ENCODE measurements at regions not wholly inside any gene's neighbourhood (a gene's known extent, or its start where the extent isn't known, plus 50 kb on each side); places are given as distances from the start of the nearest gene placed in this dataset.

DNA sequence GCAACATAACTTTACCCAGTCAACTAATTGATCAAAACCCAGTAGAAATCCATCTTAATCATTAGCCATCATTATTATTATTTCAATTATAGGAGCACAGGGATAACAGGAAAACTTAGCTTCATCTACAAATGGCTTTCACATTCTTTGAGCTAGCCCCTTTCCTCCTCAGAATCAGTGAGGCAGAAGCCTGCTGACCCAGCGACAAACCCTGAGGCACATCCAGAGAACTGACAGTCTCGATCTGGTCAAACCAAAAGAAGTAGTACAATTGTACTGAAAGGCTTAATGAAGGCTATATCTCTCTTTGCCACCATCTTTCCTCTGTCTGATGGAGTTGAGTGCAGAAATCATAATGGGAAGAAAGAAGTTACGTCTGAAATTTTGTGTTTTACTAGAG, 109.8 kb upstream of the ARID2 start:
- TF ChIP-seq, protein P1, sequence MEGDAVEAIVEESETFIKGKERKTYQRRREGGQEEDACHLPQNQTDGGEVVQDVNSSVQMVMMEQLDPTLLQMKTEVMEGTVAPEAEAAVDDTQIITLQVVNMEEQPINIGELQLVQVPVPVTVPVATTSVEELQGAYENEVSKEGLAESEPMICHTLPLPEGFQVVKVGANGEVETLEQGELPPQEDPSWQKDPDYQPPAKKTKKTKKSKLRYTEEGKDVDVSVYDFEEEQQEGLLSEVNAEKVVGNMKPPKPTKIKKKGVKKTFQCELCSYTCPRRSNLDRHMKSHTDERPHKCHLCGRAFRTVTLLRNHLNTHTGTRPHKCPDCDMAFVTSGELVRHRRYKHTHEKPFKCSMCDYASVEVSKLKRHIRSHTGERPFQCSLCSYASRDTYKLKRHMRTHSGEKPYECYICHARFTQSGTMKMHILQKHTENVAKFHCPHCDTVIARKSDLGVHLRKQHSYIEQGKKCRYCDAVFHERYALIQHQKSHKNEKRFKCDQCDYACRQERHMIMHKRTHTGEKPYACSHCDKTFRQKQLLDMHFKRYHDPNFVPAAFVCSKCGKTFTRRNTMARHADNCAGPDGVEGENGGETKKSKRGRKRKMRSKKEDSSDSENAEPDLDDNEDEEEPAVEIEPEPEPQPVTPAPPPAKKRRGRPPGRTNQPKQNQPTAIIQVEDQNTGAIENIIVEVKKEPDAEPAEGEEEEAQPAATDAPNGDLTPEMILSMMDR (IDR thresholded peaks at IDR 0.05; ENCODE audit: poor library complexity, severe bottlenecking) = no peak
- TF ChIP-seq POLR2AphosphoS5 (IDR thresholded peaks at IDR 0.05) = no peak
- TF ChIP-seq, protein P2, sequence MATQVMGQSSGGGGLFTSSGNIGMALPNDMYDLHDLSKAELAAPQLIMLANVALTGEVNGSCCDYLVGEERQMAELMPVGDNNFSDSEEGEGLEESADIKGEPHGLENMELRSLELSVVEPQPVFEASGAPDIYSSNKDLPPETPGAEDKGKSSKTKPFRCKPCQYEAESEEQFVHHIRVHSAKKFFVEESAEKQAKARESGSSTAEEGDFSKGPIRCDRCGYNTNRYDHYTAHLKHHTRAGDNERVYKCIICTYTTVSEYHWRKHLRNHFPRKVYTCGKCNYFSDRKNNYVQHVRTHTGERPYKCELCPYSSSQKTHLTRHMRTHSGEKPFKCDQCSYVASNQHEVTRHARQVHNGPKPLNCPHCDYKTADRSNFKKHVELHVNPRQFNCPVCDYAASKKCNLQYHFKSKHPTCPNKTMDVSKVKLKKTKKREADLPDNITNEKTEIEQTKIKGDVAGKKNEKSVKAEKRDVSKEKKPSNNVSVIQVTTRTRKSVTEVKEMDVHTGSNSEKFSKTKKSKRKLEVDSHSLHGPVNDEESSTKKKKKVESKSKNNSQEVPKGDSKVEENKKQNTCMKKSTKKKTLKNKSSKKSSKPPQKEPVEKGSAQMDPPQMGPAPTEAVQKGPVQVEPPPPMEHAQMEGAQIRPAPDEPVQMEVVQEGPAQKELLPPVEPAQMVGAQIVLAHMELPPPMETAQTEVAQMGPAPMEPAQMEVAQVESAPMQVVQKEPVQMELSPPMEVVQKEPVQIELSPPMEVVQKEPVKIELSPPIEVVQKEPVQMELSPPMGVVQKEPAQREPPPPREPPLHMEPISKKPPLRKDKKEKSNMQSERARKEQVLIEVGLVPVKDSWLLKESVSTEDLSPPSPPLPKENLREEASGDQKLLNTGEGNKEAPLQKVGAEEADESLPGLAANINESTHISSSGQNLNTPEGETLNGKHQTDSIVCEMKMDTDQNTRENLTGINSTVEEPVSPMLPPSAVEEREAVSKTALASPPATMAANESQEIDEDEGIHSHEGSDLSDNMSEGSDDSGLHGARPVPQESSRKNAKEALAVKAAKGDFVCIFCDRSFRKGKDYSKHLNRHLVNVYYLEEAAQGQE (IDR thresholded peaks at IDR 0.05; ENCODE audit: borderline replicate concordance) = no peak
- TF ChIP-seq EZH2 (IDR thresholded peaks at IDR 0.05; ENCODE audit: borderline replicate concordance, insufficient read depth, low read length, poor library complexity, severe bottlenecking) = no peak
- no peak for TF ChIP-seq RAD21 (conservative IDR thresholded peaks at IDR 0.05)
- no peak for TF ChIP-seq SMC3 (conservative IDR thresholded peaks at IDR 0.05; ENCODE audit: poor library complexity)
- no peak for TF ChIP-seq TAF1 (IDR thresholded peaks at IDR 0.05; ENCODE audit: low read depth)
- TF ChIP-seq EP300 (conservative IDR thresholded peaks at IDR 0.05; ENCODE audit: poor library complexity, severe bottlenecking) = no peak

Measured in neural cell (in vitro differentiated cells).